HS-5 (cell line): ENCODE measurements at regions not wholly inside any gene's neighbourhood (a gene's known extent, or its start where the extent isn't known, plus 50 kb on each side); places are given as distances from the start of the nearest gene placed in this dataset.
"Not testable (repeated sequence)": the region's sequence is repeated elsewhere in the genome, so short reads cannot be mapped to it uniquely, and the experiment has no call there.

Source experiments
- DNase-seq: peaks from one replicate; pipeline ENCODE4 v3.0.0-alpha.2; 2012; ENCODE audit warnings: low read depth

DNA sequence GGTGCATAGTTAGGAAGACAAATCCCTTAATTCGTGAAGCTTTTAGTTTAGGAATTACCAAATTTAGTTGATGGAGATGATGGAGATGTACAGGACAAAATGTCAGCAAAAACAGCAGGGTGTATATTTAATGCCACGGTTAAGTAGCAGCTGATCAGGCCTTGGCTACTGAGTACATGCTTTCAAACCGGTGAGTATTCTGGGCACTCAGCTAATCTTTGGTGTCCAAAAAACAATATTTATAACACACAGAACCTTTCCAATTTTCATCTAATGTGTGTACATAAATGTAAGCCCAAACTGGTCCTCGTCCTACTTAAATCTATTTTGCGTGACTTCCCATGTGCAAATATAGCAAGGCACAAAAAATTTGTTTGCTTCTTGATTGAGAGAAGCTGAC lies 703.4 kb upstream of the LINC00305 start:
- DNase-seq = no peak

DNA sequence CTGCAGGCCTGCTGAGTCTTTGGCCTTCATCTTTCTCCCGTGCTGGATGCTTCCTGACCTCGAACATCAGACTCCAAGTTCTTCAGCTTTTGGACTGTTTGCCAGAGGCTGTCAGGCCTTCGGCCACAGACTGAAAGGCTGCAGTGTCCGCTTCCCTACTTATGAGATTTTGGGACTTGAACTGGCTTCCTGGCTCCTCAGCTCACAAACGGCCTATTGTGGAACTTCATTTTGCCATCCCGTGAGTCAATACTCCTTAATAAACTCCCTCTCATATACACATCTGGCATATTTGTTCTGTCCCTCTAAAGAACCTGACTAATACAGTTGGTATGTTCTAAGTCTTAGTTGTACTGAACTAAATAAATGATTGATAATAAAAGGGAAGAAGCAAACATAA lies 702.8 kb upstream of the LINC00305 start:
- DNase-seq = no peak

DNA sequence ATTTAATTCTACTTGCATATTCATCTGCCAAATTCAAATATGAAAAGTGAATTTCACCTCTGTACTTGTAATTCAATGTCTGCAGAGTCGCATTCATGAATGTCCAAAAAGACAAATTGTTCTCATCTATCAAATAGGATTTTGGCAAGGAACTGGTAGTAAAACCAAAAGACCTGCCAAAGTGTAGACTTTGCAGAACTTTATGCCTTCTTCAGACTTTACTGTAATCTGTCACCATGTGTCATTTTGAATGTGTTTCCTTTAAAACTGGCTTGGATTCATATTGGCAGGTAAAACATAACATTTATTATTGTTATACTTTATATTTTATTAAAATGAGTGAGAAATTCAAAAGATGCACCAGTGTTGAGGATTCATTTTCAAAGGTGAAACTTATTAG lies 701.9 kb upstream of the LINC00305 start:
- DNase-seq = no peak

DNA sequence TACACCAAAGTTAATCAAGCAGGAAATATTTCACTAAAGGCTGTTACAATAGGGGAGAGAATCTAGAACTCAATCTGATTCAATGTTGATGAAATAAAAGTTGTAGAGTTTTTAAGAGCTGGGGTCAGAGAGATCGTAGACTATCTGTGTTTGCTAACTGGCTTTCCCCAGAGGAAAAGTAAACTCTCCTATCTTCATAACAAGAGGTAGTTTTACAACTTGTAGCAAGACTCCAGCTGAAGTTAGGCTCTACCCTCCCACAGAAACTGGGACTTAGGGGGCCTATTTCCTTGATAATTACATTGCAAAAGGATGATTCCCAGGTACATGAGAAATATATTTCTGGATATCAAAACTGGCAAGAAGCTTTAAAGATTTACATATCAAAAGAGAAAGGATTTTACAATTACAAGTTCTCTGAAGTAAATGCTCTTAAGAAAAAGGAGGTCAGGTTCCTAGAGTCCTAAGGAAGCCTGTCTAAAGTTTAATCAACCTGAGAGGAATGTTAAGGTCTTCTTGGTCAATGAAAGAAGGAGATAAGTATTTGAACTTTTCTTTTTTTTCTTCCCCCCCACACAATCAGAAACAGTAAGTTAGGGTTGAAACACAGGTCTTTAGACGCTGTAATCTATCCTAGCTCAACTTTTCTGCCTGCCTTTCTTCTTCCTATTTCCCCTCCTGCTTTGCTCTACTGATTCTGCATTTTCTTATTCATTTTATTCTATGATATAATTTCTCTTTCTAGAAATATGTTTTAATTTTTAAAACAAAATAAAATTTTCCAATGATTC lies 692.2 kb upstream of the LINC00305 start:
- DNase-seq = no peak

DNA sequence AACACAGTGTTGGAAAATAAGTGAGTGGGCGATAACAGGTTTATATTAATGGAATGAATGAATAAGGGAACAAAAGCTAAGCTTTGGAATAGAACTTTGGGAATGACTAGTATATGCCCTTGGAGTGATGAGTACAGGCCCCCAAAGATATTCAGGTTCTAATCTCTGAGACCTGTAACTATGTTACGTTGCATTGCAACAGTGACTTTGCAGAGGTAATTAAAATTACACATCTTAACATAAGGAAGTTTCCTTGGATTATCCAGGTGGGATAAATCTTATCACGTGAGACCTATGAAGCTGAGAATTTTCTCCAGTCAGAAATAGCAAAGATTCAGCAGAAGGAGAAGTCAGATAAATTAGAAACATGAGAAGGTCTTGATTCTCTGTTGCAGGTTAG lies 661.5 kb upstream of the LINC00305 start:
- DNase-seq = no peak

DNA sequence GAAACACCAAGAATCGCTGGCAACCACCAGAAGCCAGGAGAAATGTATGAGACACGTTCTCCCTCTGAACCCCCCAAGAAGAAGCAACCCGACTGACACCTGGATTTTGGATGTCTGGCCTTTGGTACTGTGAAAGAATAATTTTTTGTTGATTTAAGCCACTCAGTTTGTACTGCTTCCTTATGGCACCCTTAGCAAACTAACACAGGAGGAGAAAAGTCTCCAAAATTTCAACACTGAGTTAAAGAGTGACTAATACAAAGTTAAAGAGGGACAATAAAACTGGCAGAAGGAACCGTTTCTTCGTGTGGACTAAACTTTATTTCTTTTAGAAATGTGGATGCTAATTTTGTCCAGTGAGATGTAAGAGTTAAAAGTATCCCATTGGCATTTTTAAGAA lies 660.9 kb upstream of the LINC00305 start:
- no peak for DNase-seq

DNA sequence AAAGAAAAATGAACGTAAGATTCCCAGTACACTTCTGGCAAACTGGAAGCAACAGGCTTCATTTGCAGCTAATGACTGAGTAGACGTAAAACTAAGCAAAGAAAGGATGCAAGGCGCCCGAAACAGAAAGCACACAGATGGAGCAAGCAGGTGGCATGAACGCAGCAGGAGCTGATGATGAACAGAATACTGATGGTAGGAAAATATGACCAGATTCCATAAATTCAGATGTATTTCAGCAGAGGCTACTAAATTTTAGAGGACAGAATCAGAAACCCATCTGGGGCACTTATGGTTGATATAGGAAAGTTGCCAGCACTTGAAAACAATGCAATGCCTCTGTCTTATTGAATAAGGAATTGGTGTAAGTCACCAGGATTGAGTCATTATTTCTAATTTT lies 658.7 kb upstream of the LINC00305 start:
- DNase-seq = no peak

DNA sequence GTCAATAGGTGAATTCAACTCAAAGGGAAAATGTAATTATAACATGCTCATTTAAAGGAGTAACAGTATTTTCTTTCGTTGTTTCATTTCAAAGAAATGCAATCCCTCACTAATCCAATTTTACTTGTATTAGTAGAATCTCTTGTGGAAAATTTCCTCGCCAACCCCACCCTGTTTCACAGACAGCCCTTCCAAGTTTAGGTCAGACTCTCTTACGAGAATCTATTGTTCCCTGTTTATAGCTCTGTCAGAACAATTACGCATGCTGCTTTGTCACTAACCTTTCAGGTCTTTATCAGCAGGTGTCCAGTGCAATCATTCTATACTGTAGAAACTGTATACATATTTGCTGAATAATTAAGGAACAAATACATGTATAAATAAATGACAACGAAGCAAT lies 657.8 kb upstream of the LINC00305 start:
- DNase-seq = no peak

DNA sequence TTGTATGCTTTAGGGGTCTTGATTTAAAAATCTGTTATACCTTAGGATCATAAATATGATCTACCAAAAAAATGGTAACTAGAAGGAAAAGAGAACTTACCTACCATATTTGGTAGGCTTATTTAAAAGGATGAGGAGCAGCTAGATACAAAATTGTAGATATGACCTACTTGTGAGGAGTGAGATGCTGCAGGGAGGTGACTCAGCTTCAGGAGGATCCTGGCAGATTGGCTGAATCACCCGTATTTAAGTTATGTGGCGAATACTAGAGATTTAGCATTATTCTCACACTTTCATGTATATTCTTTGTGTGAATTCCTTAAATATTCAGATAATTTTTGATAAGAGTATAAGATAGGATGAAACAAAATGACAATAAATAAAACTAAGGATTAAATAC lies 657.3 kb upstream of the LINC00305 start:
- DNase-seq = no peak

DNA sequence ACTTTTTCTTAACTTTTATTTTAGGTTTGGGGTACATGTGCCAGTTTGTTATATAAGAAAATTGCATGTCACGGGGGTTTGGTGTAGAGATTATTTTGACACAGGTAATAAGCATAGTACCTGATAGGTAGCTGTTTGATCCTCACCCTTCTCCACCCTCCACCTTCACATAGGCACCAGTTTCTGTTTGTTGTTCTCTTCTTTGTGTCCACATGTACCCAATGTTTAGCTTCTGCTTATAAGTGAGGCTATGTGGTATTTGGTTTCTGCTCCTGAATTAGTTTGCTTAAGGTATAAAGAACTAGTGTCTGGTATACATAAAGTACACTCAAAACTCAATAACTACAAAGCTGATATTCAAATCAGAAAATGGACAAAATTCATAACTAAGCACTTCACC lies 654.6 kb upstream of the LINC00305 start:
- no peak for DNase-seq

DNA sequence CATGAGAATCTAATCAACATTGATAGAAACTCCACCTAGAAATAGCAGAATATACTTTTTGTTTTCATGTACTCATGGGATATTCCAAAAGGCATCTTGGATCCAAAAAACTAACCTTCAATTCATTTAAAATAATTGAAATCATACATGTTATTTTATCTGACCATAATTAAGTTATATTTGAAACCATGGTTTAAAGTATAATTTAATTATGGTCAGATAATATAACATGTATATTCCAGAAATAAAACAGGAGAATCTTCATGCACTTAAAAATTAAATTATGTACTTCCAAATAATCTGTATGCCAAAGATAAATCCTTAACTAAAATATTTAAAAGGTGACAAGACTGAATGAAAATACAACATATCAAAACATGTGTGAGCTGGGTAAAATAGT lies 651.3 kb upstream of the LINC00305 start:
- no peak for DNase-seq

DNA sequence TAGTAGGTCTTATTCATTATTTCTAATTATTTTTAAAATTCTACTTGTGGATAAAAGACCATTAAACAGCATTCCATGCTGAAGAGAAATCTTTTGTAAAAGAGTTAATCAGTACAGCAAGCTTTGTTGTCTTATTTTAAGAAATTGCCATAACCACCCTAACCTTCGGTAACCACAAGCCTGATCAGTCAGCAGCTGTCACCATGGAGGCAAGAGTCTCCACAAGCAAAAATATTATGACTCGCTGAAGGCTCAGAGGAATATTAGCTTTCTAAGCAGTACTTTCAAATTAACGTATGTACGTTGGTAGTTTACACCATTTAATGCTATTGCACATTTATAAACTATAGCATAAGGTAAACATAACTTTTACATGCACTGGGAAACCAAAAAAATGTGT lies 650.5 kb upstream of the LINC00305 start:
- no peak for DNase-seq

DNA sequence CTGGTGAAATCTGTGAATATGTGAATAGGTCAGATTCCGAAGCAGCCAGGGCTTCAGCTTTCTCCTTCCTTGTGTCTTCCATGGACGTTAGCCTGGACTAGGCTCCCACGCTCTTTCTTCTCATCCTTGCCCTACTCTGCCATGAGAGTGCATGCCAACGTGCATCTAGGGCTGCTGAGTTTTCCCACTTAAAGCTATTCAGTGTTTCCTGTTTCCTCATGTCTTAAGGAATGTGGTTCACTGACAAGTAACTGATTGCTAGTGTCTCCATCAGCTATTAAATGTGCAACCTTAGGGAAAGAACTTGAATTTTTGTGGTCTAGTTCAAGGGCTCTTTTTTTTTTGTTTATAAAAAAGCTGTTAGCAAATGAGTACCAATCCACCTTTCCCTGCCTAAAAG lies 642.3 kb upstream of the LINC00305 start:
- no peak for DNase-seq

DNA sequence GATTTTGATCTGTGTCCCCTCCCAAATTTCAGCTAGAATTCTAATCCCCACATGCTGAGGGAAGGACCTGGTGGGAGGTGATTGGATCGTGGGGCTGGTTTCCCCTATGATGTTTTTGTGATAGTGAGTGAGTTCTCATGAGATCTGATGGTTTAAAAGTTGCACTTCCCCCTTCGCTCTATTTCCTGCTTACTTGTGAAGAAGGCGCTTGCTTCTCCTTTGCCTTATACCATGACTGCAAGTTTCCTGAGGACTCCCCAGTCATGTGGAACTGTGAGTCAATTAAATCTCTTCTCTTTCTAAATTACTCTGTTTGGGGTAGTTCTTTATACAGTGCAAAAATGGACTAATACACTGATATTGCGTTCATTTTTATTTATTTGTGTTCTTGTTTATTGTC lies 636.8 kb upstream of the LINC00305 start:
- DNase-seq = no peak

DNA sequence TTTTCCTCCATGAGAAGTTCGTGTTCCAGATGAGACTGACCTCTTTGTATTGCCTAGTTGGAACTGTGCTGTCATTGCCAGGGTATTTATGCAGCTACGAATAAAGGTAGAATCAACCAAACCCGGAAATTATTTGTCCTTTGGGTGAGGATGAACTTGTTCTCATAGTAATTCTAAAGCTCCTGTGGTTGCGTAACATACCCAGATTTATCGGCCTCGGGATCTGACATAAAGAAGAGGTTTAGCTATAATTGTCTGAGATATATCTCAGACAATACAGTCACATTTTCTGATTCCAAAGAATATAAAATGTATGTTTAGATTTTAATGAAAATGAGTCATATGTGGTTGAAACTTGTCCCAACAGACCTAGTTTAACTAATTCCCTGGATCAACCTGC lies 628.7 kb upstream of the LINC00305 start:
- DNase-seq = no peak

DNA sequence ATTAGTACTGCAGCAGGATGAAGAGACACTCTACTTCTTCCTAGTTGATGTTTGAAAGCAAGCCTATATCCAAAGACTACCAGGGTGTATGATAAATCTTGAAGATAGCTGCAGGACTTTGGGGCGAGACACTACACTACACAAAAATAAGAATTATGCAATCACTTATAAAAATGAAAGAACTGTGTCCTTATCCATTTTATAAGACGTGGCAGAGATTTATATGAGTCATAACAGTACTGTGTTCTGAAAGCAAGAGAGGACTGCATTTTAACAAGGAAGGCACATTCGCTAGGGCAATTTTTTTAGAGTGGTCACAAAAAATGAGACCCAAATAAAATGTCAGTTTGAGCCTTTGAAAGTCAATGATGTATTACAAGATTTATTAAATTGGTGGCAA lies 617.0 kb upstream of the LINC00305 start:
- DNase-seq = no peak

DNA sequence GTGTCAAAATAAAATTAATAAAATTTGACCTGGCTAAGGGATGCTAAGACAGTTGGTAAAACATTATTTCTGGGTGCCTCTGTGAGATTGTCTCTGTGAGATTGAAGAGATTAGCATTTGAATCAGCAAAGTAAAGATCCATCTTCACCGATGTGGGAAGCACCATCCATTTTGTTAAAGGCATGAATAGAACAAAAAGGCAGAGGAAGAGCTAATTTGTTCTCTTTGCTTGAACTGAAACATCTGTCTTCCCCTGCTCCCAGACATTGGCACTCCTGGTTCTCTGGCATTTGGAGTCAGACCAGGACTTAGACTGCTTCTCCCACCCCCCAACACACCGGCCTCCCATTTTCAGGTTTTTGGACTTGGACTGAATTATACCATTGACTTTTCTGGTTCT lies 603.8 kb upstream of the LINC00305 start:
- DNase-seq = no peak

DNA sequence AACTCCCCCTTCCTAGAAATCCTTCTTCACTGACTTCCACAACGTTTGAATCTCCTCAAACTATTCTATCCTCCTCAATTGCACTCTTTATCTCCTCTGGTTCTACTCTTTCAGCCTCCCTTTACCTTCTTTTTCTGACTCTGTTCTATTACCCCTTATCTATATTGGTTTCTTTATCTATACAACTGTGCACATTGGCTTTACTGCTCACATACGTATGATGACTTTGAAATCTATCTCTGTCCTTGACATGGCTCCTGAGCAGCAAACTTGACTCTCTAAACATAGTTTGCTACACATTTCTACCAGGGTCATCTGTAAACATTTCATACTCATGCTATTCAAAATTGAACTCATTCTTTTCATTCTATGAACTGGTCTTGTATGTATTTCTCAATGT lies 601.0 kb upstream of the LINC00305 start:
- no peak for DNase-seq

DNA sequence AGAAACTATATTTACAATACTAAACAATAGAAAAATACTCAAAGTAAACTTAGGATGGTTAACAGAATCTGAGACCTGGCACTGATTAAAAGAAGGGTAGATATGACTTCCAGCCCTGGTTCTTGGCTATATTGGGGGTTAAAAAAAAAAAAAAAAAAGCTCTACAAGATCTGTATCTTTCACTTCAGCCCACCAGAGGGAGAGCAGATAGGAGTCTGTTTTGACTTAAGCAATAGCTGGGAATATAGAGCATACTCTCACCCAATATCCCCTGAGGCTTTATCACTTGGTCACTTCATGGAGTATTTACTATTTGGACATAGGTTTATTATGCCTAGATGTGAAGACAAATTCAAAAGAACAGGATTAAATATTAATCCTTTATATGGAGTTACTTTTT lies 598.9 kb upstream of the LINC00305 start:
- DNase-seq = no peak

DNA sequence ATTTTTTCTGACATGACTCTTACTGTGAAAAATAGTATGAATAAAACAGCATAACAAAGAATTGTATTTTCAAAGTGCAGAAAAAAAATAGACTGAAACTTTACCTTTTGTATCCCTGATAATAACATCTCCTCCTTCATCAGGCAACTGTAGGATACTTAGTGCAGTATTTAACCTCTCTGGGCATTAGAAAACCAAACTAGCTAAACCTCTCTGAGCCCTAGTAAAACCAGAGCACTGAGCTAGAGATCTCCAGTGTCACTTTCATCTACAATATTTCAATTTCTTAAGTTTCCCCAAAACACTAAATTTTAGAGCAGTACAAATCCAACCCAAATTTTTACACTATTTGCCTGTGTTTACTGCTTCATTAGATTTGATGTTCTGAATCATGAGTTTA lies 594.0 kb upstream of the LINC00305 start:
- DNase-seq = no peak

DNA sequence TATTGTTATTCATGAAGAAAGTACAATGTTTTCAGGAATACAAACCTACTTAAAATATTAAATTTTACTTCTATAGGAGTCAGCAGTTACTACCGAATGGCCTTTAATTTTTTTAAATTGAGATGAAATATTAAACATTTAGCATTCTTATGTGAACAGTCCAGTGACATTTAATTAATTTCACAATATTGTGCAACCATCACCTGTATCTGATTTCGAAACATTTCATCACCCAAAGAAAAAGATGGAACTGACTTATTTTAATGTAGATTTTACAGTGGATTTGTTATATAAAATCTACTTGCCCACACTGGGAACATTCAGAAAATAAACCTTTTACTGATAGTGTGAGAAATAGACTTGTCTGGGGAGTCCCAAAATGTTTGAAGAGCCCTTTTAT lies 585.2 kb upstream of the LINC00305 start:
- DNase-seq = no peak

DNA sequence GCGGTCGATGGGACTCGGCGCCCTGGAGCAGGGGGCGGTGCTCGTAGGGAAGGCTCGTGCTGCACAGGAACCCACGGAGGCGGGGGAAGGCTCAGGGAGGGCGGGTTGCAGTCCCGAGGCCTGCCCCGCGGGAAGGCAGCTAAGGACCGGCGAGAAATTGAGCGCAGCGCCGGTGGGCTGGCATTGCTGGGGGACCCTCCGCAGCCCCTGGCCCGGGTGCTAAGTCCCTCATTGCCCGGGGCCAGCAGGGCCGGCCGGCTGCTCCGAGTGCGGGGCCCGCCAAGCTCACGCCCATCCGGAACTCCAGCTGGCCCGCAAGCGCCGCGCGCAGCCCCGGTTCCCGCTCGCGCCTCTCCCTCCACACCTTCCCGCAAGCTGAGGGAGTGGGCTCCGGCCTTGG lies 576.8 kb upstream of the LINC00305 start:
- not testable (repeated sequence) for DNase-seq

DNA sequence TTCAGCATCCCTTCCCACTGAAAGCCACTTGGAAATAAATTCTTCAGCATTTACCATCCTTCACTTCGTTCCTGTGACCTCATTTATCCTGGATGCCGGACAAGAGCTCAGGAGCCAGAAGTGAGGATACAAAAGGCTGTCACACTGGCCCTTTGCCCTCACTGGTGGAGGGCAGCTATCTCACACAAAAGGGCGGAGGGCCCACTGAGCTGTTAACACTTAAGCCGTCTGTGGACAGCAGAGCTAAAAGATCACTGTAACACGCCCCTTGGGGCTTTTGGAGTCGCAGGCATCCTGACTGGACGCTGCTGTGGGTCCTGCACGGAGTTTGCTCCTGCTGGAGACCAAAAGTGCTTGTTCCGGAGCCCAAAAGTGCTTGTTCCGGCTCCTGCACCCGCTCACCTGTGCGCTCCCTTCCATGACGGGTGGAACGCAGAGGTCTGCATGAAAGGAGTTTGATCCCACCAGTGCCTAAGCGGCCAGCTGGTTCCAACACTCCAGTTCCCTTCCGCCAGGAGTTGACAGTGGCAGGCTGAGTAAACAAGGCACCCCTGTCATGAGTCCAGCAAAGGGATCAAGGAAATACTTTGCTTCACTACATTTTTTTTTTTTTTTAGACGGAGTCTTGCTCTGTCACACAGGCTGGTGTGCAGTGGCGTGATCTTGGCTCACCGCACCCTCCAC lies 572.0 kb upstream of the LINC00305 start:
- DNase-seq = no peak

DNA sequence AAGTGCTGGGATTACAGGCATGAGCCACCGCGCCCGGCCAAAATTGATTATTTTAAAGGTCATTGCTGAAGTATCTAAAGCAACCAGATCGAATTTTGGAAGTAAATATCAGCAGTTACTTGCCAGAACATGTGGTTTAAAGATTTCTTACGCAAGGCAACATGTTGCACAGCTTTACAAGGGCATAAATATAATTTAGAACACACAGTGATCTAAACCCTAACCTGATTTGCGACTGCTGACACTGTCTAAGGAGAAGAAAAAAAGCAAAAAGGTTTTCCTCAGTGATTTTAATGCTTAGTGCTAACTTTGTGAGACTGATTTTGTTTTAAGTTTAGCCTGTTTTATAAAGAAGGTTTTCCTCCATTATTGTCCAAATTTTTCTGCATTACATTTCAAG lies 569.9 kb upstream of the LINC00305 start:
- DNase-seq = no peak
